Lower lobe of right lung (tissue), 2 donors: ENCODE measurements at regions not wholly inside any gene's neighbourhood (a gene's known extent, or its start where the extent isn't known, plus 50 kb on each side); places are given as distances from the start of the nearest gene placed in this dataset.

Experiments used
- ATAC-seq, 2 donors: fragments of 200-7000 bp; cut with Tn5 transposase; one replicate each; pipeline ENCODE4 v1.9.1; 2020 to 2022; ENCODE audit warnings: mild to moderate bottlenecking in 2 of 2, moderate library complexity in 2 of 2
- DNase-seq: peaks from one replicate; pipeline ENCODE4 v3.0.0-alpha.2; 2020
- H3K27ac ChIP-seq: fragments of 200-600 bp; one replicate; pipeline ENCODE4 v1.8.0; 2022
- H3K27me3 ChIP-seq: fragments of 200-600 bp; one replicate; pipeline ENCODE4 v1.8.0; 2022; ENCODE audit warnings: low read depth
- H3K36me3 ChIP-seq: fragments of 200-600 bp; one replicate; pipeline ENCODE4 v1.8.0; 2022; ENCODE audit warnings: mild to moderate bottlenecking
- H3K4me1 ChIP-seq: fragments of 200-600 bp; one replicate; pipeline ENCODE4 v1.8.0; 2022
- H3K4me3 ChIP-seq: fragments of 200-600 bp; one replicate; pipeline ENCODE4 v1.8.0; 2022; ENCODE audit warnings: mild to moderate bottlenecking
- H3K9me3 ChIP-seq: fragments of 200-600 bp; one replicate; pipeline ENCODE4 v1.8.0; 2022
- CTCF ChIP-seq: fragments of 200-600 bp; IDR thresholded peaks from one replicate; pipeline ENCODE4 v1.8.0; 2022; ENCODE audit warnings: antibody characterized with exemption, mild to moderate bottlenecking
- intact Hi-C: fragments of 100-400 bp; cut with DNase I; formaldehyde crosslinking; loops from one replicate; pipeline ENCODE4 v1.11.0; 2022
- donor health status: DM: no; HTN: yes; CAD: no; lungs with severe emphysema.

GRCh38 chr14:31952573-31952972 is 124.5 kb upstream of the ARHGAP5 start:
- no peaks in the 10 kb centered on the region for H3K36me3 ChIP-seq
- no peak overlapping the region for H3K27ac ChIP-seq
- no peaks in the 10 kb centered on the region for H3K27me3 ChIP-seq
- intact Hi-C loops, result no loop called here
- no peak for DNase-seq
- H3K4me3 ChIP-seq, result no peak overlapping the region
- no peak for ATAC-seq
- no peak for TF ChIP-seq CTCF
- peaks cover 9% of the 10 kb centered on the region for H3K4me1 ChIP-seq
- no peaks in the 10 kb centered on the region for H3K9me3 ChIP-seq

GRCh38 chr14:31953210-31953609 is 123.9 kb upstream of the ARHGAP5 start:
- intact Hi-C loops, result no loop called here
- DNase-seq (no peak), ATAC-seq (no peak)
- Histone ChIP-seq H3K9me3 (no peaks in the 10 kb centered on the region), H3K4me1 (peaks cover 9% of the 10 kb centered on the region), H3K4me3 (no peak overlapping the region), H3K27me3 (no peaks in the 10 kb centered on the region), H3K36me3 (no peaks in the 10 kb centered on the region), H3K27ac (no peak overlapping the region)
- TF ChIP-seq CTCF, result no peak

- Histone ChIP-seq H3K4me1 (peaks cover 9% of the 10 kb centered on the region), H3K27me3 (no peaks in the 10 kb centered on the region), H3K27ac (no peak overlapping the region), H3K9me3 (no peaks in the 10 kb centered on the region), H3K36me3 (no peaks in the 10 kb centered on the region), H3K4me3 (no peak overlapping the region)
- no peak for DNase-seq
- ATAC-seq, result no peak
- no peak for TF ChIP-seq CTCF
- intact Hi-C loops, result no loop called here
Measured at GRCh38 chr14:31954991-31955390, 122.1 kb upstream of the ARHGAP5 start.

GRCh38 chr14:31955936-31956579 is 121.0 kb upstream of the ARHGAP5 start:
- H3K9me3 ChIP-seq, result no peaks in the 10 kb centered on the region
- intact Hi-C loops, result no loop called here
- no peak overlapping the region for H3K27ac ChIP-seq
- ATAC-seq (no peak), DNase-seq (no peak)
- TF ChIP-seq CTCF, result no peak
- no peaks in the 10 kb centered on the region for H3K27me3 ChIP-seq
- no peak overlapping the region for H3K4me3 ChIP-seq
- no peaks in the 10 kb centered on the region for H3K36me3 ChIP-seq
- peaks cover 3% of the 10 kb centered on the region for H3K4me1 ChIP-seq

- no peak for DNase-seq
Measured at GRCh38 chr14:31957565-31957964, 119.5 kb upstream of the ARHGAP5 start.

More at GRCh38 chr14:31957565-31957964, 119.5 kb upstream of the ARHGAP5 start:
- Histone ChIP-seq H3K36me3 (no peaks in the 10 kb centered on the region), H3K27me3 (no peaks in the 10 kb centered on the region), H3K27ac (no peak overlapping the region), H3K4me1 (no peaks in the 10 kb centered on the region), H3K9me3 (no peaks in the 10 kb centered on the region), H3K4me3 (no peak overlapping the region)
- no peak for TF ChIP-seq CTCF
- ATAC-seq, result no peak
- intact Hi-C loops, result no loop called here
